Skin epidermis (tissue), 12 donors: ENCODE measurements at regions not wholly inside any gene's neighbourhood (a gene's known extent, or its start where the extent isn't known, plus 50 kb on each side); places are given as distances from the start of the nearest gene placed in this dataset.

Source experiments
- H3K27ac ChIP-seq, 21 experiments: fragments of 200-600 bp; sonication (generic) in 11 of 21; one replicate each; pipeline ENCODE4 v1.5.0; 2020; ENCODE audit warnings: mild to moderate bottlenecking in 3 of 21, inconsistent platforms in 2 of 21, moderate library complexity in 2 of 21
- H3K4me3 ChIP-seq, 7 experiments: fragments of 200-600 bp; sonication (generic) in 2 of 7; one replicate each; pipeline ENCODE4 v1.5.0; 2020; ENCODE audit warnings: inconsistent platforms in 2 of 7, mild to moderate bottlenecking in 2 of 7, moderate library complexity in 1 of 7

GRCh38 chr6:222468-222867 lies 69.8 kb upstream of the DUSP22 start:
- Histone ChIP-seq H3K27ac (no peak overlapping the region), H3K4me3 (no peak overlapping the region)

- Histone ChIP-seq H3K27ac (peak overlapping the region in 1 of 21 experiments; percentile 16), H3K4me3 (no peak overlapping the region)
Measured at GRCh38 chr6:223136-223535, 69.2 kb upstream of the DUSP22 start.

GRCh38 chr6:223763-224162 lies 68.5 kb upstream of the DUSP22 start:
- Histone ChIP-seq H3K27ac (peak overlapping the region in 1 of 21 experiments; percentile 16), H3K4me3 (no peak overlapping the region)

- Histone ChIP-seq H3K4me3 (no peak overlapping the region), H3K27ac (peak overlapping the region in 5 of 21 experiments; percentile 11 to 76 (median 70))
Measured at GRCh38 chr6:224350-224749, 67.9 kb upstream of the DUSP22 start.

- no peak overlapping the region for H3K4me3 ChIP-seq
- peak overlapping the region in 16 of 21 experiments; percentile 1 to 84 (median 68) for H3K27ac ChIP-seq
Measured at GRCh38 chr6:225121-225721, 67.1 kb upstream of the DUSP22 start.

- no peak overlapping the region for H3K4me3 ChIP-seq
- H3K27ac ChIP-seq: peak overlapping the region in 16 of 21 experiments; percentile 1 to 84 (median 68)
Measured at GRCh38 chr6:225907-226306, 66.4 kb upstream of the DUSP22 start.

GRCh38 chr6:226516-227073 lies 65.7 kb upstream of the DUSP22 start:
- Histone ChIP-seq H3K4me3 (no peak overlapping the region), H3K27ac (no peak overlapping the region)

- H3K27ac ChIP-seq: no peak overlapping the region
- no peak overlapping the region for H3K4me3 ChIP-seq
Measured at GRCh38 chr6:227074-227782, 65.1 kb upstream of the DUSP22 start.

- Histone ChIP-seq H3K4me3 (no peak overlapping the region), H3K27ac (no peak overlapping the region)
Measured at GRCh38 chr6:227812-228338, 64.4 kb upstream of the DUSP22 start.

- Histone ChIP-seq H3K4me3 (no peak overlapping the region), H3K27ac (no peak overlapping the region)
Measured at GRCh38 chr6:228881-229651, 63.2 kb upstream of the DUSP22 start.

- Histone ChIP-seq H3K4me3 (no peak overlapping the region), H3K27ac (no peak overlapping the region)
Measured at GRCh38 chr6:231779-232178, 60.5 kb upstream of the DUSP22 start.

GRCh38 chr6:232982-233640 lies 59.2 kb upstream of the DUSP22 start:
- Histone ChIP-seq H3K27ac (no peak overlapping the region), H3K4me3 (no peak overlapping the region)

GRCh38 chr6:234706-235372 lies 57.4 kb upstream of the DUSP22 start:
- Histone ChIP-seq H3K27ac (peak overlapping the region in 1 of 21 experiments; percentile 70), H3K4me3 (no peak overlapping the region)

GRCh38 chr6:235763-236360 lies 56.4 kb upstream of the DUSP22 start:
- H3K4me3 ChIP-seq: peak overlapping the region in 2 of 7 experiments; percentile 3 to 24
- H3K27ac ChIP-seq: peak overlapping the region in 18 of 21 experiments; percentile 1 to 80 (median 66)

- H3K4me3 ChIP-seq: no peak overlapping the region
- H3K27ac ChIP-seq: peak overlapping the region in 14 of 21 experiments; percentile 1 to 80 (median 70)
Measured at GRCh38 chr6:236519-236918, 55.8 kb upstream of the DUSP22 start.

- H3K27ac ChIP-seq: no peak overlapping the region
- H3K4me3 ChIP-seq: no peak overlapping the region
Measured at GRCh38 chr6:240151-240550, 52.1 kb upstream of the DUSP22 start.

- H3K4me3 ChIP-seq: no peak overlapping the region
- no peak overlapping the region for H3K27ac ChIP-seq
Measured at GRCh38 chr6:241336-241865, 50.9 kb upstream of the DUSP22 start.
